ENCODE measurements at regions not wholly inside any gene's neighbourhood (a gene's known extent, or its start where the extent isn't known, plus 50 kb on each side); places are given as distances from the start of the nearest gene placed in this dataset.

- intact Hi-C loops (cut with DNase I, micrococcal nuclease): no loop called here
- H3K4me3 ChIP-seq: no peak overlapping the region
Measured at GRCh38 chr1:37159102-37159501, 124.8 kb upstream of the GRIK3 start.

GRCh38 chr1:37161171-37161570 lies 126.9 kb upstream of the GRIK3 start:
- no peaks in the 10 kb centered on the region for H3K4me1 ChIP-seq (ENCODE audit: low read depth)
- no peak for TF ChIP-seq CTCF (IDR thresholded peaks at IDR 0.05)
- H3K4me3 ChIP-seq: no peak overlapping the region
- H3K36me3 ChIP-seq (ENCODE audit: low read depth): no peaks in the 10 kb centered on the region
- intact Hi-C loops (cut with DNase I, micrococcal nuclease): no loop called here
- DNase-seq (no peak), ATAC-seq (no peak)
- H3K9me3 ChIP-seq: peaks cover 3% of the 10 kb centered on the region

More at GRCh38 chr1:37159102-37159501, 124.8 kb upstream of the GRIK3 start:
- Histone ChIP-seq H3K36me3 (ENCODE audit: low read depth) (no peaks in the 10 kb centered on the region), H3K4me1 (ENCODE audit: low read depth) (no peaks in the 10 kb centered on the region), H3K9me3 (peaks cover 3% of the 10 kb centered on the region)
- no peak for DNase-seq
- no peak for ATAC-seq
- no peak for TF ChIP-seq CTCF (IDR thresholded peaks at IDR 0.05)

- intact Hi-C loops (cut with DNase I, micrococcal nuclease): no loop called here
- Histone ChIP-seq H3K4me1 (ENCODE audit: low read depth) (no peaks in the 10 kb centered on the region), H3K9me3 (peaks cover 3% of the 10 kb centered on the region), H3K36me3 (ENCODE audit: low read depth) (no peaks in the 10 kb centered on the region), H3K4me3 (no peak overlapping the region)
- no peak for DNase-seq
- ATAC-seq: no peak
- no peak for TF ChIP-seq CTCF (IDR thresholded peaks at IDR 0.05)
Measured at GRCh38 chr1:37162059-37162458, 127.7 kb upstream of the GRIK3 start.

GRCh38 chr1:37166005-37166404 lies 131.7 kb upstream of the GRIK3 start:
- DNase-seq: no peak
- intact Hi-C loops (cut with DNase I, micrococcal nuclease): no loop called here
- H3K4me1 ChIP-seq (ENCODE audit: low read depth): no peaks in the 10 kb centered on the region
- H3K4me3 ChIP-seq: no peak overlapping the region
- H3K9me3 ChIP-seq: peaks cover 3% of the 10 kb centered on the region
- ATAC-seq: no peak
- TF ChIP-seq CTCF (IDR thresholded peaks at IDR 0.05): no peak
- H3K36me3 ChIP-seq (ENCODE audit: low read depth): no peaks in the 10 kb centered on the region

- no peak for TF ChIP-seq CTCF (IDR thresholded peaks at IDR 0.05)
- no peaks in the 10 kb centered on the region for H3K4me1 ChIP-seq (ENCODE audit: low read depth)
- intact Hi-C loops (cut with DNase I, micrococcal nuclease): no loop called here
- no peak for ATAC-seq
- no peaks in the 10 kb centered on the region for H3K36me3 ChIP-seq (ENCODE audit: low read depth)
- H3K9me3 ChIP-seq: no peaks in the 10 kb centered on the region
- no peak overlapping the region for H3K4me3 ChIP-seq
- DNase-seq: no peak
Measured at GRCh38 chr1:37167479-37167878, 133.2 kb upstream of the GRIK3 start.

GRCh38 chr1:37169241-37169640 lies 134.9 kb upstream of the GRIK3 start:
- DNase-seq (no peak), ATAC-seq (no peak)
- no peaks in the 10 kb centered on the region for H3K9me3 ChIP-seq
- H3K4me1 ChIP-seq (ENCODE audit: low read depth): no peaks in the 10 kb centered on the region
- no peaks in the 10 kb centered on the region for H3K36me3 ChIP-seq (ENCODE audit: low read depth)
- intact Hi-C loops (cut with DNase I, micrococcal nuclease): no loop called here
- TF ChIP-seq CTCF (IDR thresholded peaks at IDR 0.05): no peak
- no peak overlapping the region for H3K4me3 ChIP-seq

Measured in mucosa of descending colon (tissue), 3 donors.